Activated B cell treated with CpG ODN at 0.5 μM for 24 hours (primary cell): ENCODE measurements at regions not wholly inside any gene's neighbourhood (a gene's known extent, or its start where the extent isn't known, plus 50 kb on each side); places are given as distances from the start of the nearest gene placed in this dataset.

Experiments
- ATAC-seq: fragments of 200-7000 bp; cut with Tn5 transposase; one replicate; pipeline ENCODE4 v1.10.0; 2021; ENCODE audit warnings: low read depth, mild to moderate bottlenecking, moderate library complexity
- CTCF ChIA-PET: fragments of 350-600 bp; sonication (Branson Sonifier 250); formaldehyde crosslinking; loops from one replicate; lab custom pipeline; 2021; ENCODE audit warnings: antibody characterized with exemption; lab: Charles Lee
- POLR2A ChIA-PET: fragments of 350-600 bp; sonication (Branson Sonifier 250); formaldehyde crosslinking; loops from one replicate; lab custom pipeline; 2021; ENCODE audit warnings: antibody characterized with exemption; lab: Charles Lee
- DNase-seq: peaks from one replicate; pipeline ENCODE4 v3.0.0; 2022
- H3K27ac Mint-ChIP-seq: one replicate; pipeline ENCODE4 v1.8.0; 2020; ENCODE audit warnings: mixed read lengths
- H3K27me3 Mint-ChIP-seq: one replicate; pipeline ENCODE4 v1.8.0; 2021; ENCODE audit warnings: mixed read lengths
- H3K36me3 Mint-ChIP-seq: one replicate; pipeline ENCODE4 v1.8.0; 2021; ENCODE audit warnings: low read depth, mixed read lengths
- H3K4me1 Mint-ChIP-seq: one replicate; pipeline ENCODE4 v1.8.0; 2021; ENCODE audit warnings: mixed read lengths
- H3K4me3 Mint-ChIP-seq: one replicate; pipeline ENCODE4 v1.8.0; 2020; ENCODE audit warnings: mild to moderate bottlenecking, mixed read lengths
- H3K9me3 Mint-ChIP-seq: one replicate; pipeline ENCODE4 v1.8.0; 2020; ENCODE audit warnings: mixed read lengths
- intact Hi-C: fragments of 100-400 bp; cut with micrococcal nuclease; formaldehyde crosslinking; loops from one replicate; pipeline ENCODE4 v1.15.1; 2024
- TF ChIP-seq, protein P1 (sequence below): fragments of 200-600 bp; IDR thresholded peaks from one replicate; pipeline ENCODE4 v1.8.0; 2022; ENCODE audit warnings: antibody characterized with exemption, mild to moderate bottlenecking

DNA sequence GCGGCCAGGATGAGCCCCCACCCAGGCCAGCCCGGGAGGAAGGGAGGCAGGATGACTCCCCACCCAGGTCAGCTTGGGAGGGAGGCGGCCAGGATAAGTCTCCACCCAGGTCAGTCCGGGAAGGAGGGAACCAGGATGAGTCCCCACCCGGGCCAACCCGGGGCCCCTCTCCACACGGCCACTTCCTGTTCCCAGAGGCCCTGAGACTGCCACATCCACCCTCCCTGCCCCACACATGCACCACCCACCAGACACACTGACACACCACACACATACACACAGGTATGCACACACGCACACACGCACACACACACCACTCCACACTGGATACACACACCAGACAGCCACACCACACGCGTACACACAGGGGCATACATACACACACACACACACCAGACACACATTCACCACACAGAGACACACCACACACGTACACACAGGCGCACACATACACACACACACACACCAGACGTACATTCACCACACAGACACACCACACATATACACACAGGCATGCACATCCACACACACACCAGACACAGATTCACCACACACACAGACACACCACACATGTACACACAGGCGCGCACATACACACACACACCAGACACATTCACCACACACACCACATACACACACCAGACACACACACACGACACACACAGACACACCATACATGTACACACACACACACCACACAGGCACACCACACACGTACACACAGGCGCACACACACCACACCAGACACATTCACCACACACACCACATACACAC lies 84.9 kb upstream of the PRR5 start:
- peaks cover 5% of the 10 kb centered on the region for H3K9me3 Mint-ChIP-seq
- CTCF ChIA-PET: no interaction called here
- intact Hi-C loops: no loop called here
- TF ChIP-seq, protein P1, sequence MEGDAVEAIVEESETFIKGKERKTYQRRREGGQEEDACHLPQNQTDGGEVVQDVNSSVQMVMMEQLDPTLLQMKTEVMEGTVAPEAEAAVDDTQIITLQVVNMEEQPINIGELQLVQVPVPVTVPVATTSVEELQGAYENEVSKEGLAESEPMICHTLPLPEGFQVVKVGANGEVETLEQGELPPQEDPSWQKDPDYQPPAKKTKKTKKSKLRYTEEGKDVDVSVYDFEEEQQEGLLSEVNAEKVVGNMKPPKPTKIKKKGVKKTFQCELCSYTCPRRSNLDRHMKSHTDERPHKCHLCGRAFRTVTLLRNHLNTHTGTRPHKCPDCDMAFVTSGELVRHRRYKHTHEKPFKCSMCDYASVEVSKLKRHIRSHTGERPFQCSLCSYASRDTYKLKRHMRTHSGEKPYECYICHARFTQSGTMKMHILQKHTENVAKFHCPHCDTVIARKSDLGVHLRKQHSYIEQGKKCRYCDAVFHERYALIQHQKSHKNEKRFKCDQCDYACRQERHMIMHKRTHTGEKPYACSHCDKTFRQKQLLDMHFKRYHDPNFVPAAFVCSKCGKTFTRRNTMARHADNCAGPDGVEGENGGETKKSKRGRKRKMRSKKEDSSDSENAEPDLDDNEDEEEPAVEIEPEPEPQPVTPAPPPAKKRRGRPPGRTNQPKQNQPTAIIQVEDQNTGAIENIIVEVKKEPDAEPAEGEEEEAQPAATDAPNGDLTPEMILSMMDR: no peak
- H3K27ac Mint-ChIP-seq: no peak overlapping the region
- H3K27me3 Mint-ChIP-seq: peaks cover 3% of the 10 kb centered on the region
- peaks cover 2% of the 10 kb centered on the region for H3K4me1 Mint-ChIP-seq
- POLR2A ChIA-PET: no interaction called here
- no peak for DNase-seq
- no peak for ATAC-seq
- H3K36me3 Mint-ChIP-seq: no peaks in the 10 kb centered on the region
- no peak overlapping the region for H3K4me3 Mint-ChIP-seq

DNA sequence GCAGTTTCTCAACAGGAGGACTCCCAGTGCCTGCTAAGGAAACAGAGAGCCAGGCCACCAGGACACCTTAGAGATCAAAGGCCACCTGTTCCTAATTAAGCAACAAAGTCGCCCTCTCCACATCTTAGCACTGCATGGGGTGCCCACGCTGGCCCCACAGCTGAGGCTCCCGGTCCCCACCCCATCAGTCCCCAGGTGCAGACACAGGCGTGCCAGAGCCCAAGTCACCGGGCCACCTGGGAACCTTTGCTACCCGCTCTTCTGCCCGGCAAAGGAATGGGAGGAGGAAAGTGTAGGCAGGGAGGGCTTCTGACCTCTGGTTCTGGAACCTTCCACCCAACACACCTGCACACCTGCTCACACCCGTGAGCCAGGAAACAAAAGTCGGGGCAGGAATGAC lies 85.5 kb upstream of the PRR5 start:
- H3K27ac Mint-ChIP-seq: no peak overlapping the region
- H3K4me1 Mint-ChIP-seq: peaks cover 2% of the 10 kb centered on the region
- POLR2A ChIA-PET: no interaction called here
- H3K36me3 Mint-ChIP-seq: no peaks in the 10 kb centered on the region
- CTCF ChIA-PET: no interaction called here
- DNase-seq (no peak), ATAC-seq (no peak)
- H3K27me3 Mint-ChIP-seq: peaks cover 3% of the 10 kb centered on the region
- intact Hi-C loops: no loop called here
- H3K4me3 Mint-ChIP-seq: no peak overlapping the region
- H3K9me3 Mint-ChIP-seq: peaks cover 6% of the 10 kb centered on the region
- TF ChIP-seq, protein P1: no peak

DNA sequence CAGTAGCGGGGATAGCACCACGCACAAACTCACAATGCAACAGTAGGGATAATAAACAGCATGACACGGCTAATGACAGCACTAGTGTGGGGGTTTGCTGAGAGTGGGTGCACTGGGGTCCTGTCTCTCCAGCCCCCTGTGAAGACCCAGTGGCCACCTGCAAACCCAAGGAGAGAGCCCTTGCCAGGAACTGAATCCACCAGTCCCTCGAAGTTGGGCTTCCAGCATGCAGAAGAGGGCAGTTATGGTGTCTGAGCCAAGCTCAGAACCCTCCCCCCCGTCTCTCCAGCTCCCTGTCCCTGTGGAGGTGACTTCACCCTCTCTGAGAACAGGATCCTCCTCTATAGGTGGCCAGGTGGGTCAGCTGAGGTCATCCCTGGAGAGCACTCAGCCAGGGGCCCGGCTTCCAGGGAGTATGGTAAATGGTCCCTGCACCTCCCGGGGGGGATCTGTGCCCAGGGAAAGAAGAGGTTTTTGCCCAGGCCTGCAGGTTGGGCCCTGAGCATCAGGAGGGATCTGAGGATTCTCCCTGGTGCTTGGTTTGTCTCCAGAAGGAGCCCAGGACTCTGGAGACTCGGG lies 86.3 kb upstream of the PRR5 start:
- no peak for ATAC-seq
- Mint-ChIP-seq H3K36me3 (no peaks in the 10 kb centered on the region), H3K27ac (no peak overlapping the region), H3K4me1 (peaks cover 2% of the 10 kb centered on the region), H3K4me3 (no peak overlapping the region), H3K27me3 (peaks cover 3% of the 10 kb centered on the region), H3K9me3 (peaks cover 6% of the 10 kb centered on the region)
- CTCF ChIA-PET: no interaction called here
- intact Hi-C loops: no loop called here
- POLR2A ChIA-PET: no interaction called here
- TF ChIP-seq, protein P1: no peak
- DNase-seq: no peak

DNA sequence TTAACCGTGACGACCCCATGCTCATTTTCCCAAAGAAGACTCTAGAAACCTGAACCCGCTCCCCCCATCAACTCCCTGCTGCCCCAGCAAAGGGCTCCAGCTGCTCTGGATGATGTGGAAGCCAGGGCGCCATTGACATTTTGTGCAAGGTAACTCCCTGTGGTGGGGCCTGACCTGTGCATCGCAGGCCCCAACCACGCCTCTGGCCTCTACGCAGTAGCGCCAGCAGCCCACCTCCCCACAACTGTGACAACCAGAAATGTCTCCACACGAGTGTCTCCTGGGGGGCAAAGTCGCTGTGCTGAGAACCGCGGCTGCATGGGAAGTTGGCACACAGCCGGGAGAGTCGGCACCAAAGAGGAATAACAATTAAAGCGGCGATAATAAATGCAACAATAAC lies 86.9 kb upstream of the PRR5 start:
- POLR2A ChIA-PET: no interaction called here
- H3K4me3 Mint-ChIP-seq: no peak overlapping the region

DNA sequence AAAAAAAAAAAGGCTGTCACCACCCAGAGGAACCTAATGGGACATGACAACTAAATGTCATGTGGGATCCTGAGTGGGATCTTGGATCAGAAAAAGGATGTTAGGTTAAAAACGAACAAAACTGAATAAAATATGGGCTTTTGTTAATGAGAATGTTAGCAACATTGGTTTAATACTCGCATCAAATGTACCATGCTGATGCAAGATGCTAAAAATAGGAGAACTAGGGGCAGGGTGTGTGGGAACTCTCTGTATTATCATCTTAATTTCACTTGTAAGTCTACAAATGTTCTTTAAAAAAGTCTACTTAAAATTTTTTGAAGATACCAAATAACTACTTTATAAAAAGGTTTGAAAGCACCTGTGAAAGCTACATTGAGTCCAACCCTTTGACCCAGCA lies 88.8 kb upstream of the PRR5 start:
- CTCF ChIA-PET: interaction anchor here (1.5 kb wide), 1 partner anchor 14 kb away, joined by 3 read pairs; no protein-coding TSS in a partner anchor
- DNase-seq (no peak), ATAC-seq (no peak)
- TF ChIP-seq, protein P1: no peak
- POLR2A ChIA-PET: no interaction called here
- H3K4me3 Mint-ChIP-seq: no peak overlapping the region
- no peak overlapping the region for H3K27ac Mint-ChIP-seq
- peaks cover 6% of the 10 kb centered on the region for H3K9me3 Mint-ChIP-seq
- peaks cover 2% of the 10 kb centered on the region for H3K27me3 Mint-ChIP-seq
- H3K36me3 Mint-ChIP-seq: no peaks in the 10 kb centered on the region
- intact Hi-C loops: no loop called here
- no peaks in the 10 kb centered on the region for H3K4me1 Mint-ChIP-seq

More for the DNA sequence above, 86.9 kb upstream of the PRR5 start:
- Mint-ChIP-seq H3K9me3 (peaks cover 6% of the 10 kb centered on the region), H3K27ac (no peak overlapping the region), H3K27me3 (peaks cover 2% of the 10 kb centered on the region), H3K4me1 (no peaks in the 10 kb centered on the region), H3K36me3 (no peaks in the 10 kb centered on the region)
- intact Hi-C loops: no loop called here
- DNase-seq (no peak), ATAC-seq (no peak)
- TF ChIP-seq, protein P1: no peak
- CTCF ChIA-PET: no interaction called here
